ENCODE measurements at regions not wholly inside any gene's neighbourhood (a gene's known extent, or its start where the extent isn't known, plus 50 kb on each side); places are given as distances from the start of the nearest gene placed in this dataset.

DNA sequence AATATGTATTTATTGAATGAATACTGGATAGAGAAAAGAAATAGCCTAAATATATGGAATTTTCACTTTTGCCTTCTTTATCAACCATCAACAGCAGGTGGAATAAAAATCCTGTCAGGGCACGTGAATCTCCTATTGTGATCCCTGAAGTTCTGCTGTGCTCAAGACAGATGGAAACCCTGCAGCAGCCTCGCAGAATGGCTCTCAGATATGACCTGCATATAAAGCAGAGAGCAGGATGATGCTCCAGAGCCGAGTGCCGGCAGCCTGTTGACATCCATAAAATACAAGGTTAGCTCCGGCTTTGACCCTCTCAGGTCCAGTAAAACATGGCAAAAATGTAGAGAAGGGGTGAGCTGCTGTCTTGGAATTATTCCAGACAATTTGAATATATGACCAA lies 659.3 kb downstream of the DIAPH3 start:
- POLR2A ChIA-PET: no interaction called here
- no peaks in the 10 kb centered on the region for H3K9me2 ChIP-seq

DNA sequence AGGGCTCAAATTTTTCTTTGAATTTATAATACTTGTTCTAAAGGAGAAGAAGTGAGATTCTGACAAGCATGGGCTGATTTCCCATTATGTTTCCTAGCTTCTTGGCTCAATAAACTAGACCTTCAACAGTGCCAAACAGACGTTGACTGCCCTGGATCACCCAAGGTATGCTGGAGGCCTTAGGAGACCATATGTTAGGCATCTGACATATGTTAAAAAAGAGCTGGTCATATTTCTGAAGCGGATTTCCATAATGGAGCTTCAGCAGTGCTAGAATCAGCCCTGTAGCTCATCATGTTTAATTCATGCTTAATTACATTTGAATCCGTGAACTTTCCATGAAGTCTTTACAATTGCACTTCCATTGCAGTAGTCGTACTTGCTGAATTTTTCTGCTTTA lies 653.3 kb downstream of the DIAPH3 start:
- Histone ChIP-seq H2AFZ (ENCODE audit: low read depth) (no peak overlapping the region), H4K20me1 (ENCODE audit: insufficient read depth) (no peaks in the 10 kb centered on the region), H3K9me2 (no peaks in the 10 kb centered on the region), H3K4me3 (ENCODE audit: low read depth in 2 of 2, low read length in 1 of 2) (no peak overlapping the region), H3K4me2 (no peak overlapping the region), H3K27ac (ENCODE audit: low read depth in 2 of 2, low read length in 1 of 2) (no peak overlapping the region), H3F3A (replicated peaks; ENCODE audit: insufficient read depth) (no peaks in the 10 kb centered on the region), H3K4me1 (ENCODE audit: control insufficient read depth in 1 of 2, insufficient read depth in 2 of 2, low read depth in 1 of 2, low read length in 1 of 2) (no peaks in the 10 kb centered on the region), H3K9me3 (no peaks in the 10 kb centered on the region), H3K9ac (no peak overlapping the region), H3K36me3 (replicated peaks in 1 of 2; ENCODE audit: control insufficient read depth in 1 of 2, insufficient read depth in 2 of 2, low read length in 1 of 2) (no peaks in the 10 kb centered on the region), H3K27me3 (ENCODE audit: insufficient read depth) (no peaks in the 10 kb centered on the region), H3K79me2 (ENCODE audit: insufficient read depth) (no peaks in the 10 kb centered on the region)
- POLR2A ChIA-PET: no interaction called here
- CTCF ChIA-PET: no interaction called here
- TF ChIP-seq JUND (IDR thresholded peaks at IDR 0.05) (no peak), CHD2 (IDR thresholded peaks at IDR 0.05; ENCODE audit: low read length, partially characterized antibody) (no peak), NFIC (IDR thresholded peaks at IDR 0.05; ENCODE audit: borderline replicate concordance) (no peak), FOXM1 (IDR thresholded peaks at IDR 0.05; ENCODE audit: low read depth) (no peak), FOSL2 (IDR thresholded peaks at IDR 0.05; ENCODE audit: borderline replicate concordance, low read depth) (no peak), GABPA (IDR thresholded peaks at IDR 0.05; ENCODE audit: low read depth) (no peak), MXI1 (IDR thresholded peaks at IDR 0.05; ENCODE audit: low read depth, low read length) (no peak), NRF1 (IDR thresholded peaks at IDR 0.05; ENCODE audit: low read depth, low read length) (no peak), POLR2AphosphoS5 (IDR thresholded peaks at IDR 0.05; ENCODE audit: low read depth, low read length) (no peak)
- TF ChIP-seq, protein P1, sequence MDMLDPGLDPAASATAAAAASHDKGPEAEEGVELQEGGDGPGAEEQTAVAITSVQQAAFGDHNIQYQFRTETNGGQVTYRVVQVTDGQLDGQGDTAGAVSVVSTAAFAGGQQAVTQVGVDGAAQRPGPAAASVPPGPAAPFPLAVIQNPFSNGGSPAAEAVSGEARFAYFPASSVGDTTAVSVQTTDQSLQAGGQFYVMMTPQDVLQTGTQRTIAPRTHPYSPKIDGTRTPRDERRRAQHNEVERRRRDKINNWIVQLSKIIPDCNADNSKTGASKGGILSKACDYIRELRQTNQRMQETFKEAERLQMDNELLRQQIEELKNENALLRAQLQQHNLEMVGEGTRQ (IDR thresholded peaks at IDR 0.05; ENCODE audit: borderline replicate concordance, low read depth, low read length): no peak
- 86% methylated on average over 4 of the region's 4 CpGs for WGBS (ENCODE audit: low lambda C conversion rate)
- DNase-seq: no peak

More for the DNA sequence above, 659.3 kb downstream of the DIAPH3 start:
- DNase-seq: no peak
- Histone ChIP-seq H3K4me1 (ENCODE audit: control insufficient read depth in 1 of 2, insufficient read depth in 2 of 2, low read depth in 1 of 2, low read length in 1 of 2) (no peaks in the 10 kb centered on the region), H3K4me3 (ENCODE audit: low read depth in 2 of 2, low read length in 1 of 2) (no peak overlapping the region), H3K79me2 (ENCODE audit: insufficient read depth) (no peaks in the 10 kb centered on the region), H3K27me3 (ENCODE audit: insufficient read depth) (no peaks in the 10 kb centered on the region), H3K4me2 (no peak overlapping the region), H3F3A (replicated peaks; ENCODE audit: insufficient read depth) (no peaks in the 10 kb centered on the region), H4K20me1 (ENCODE audit: insufficient read depth) (no peaks in the 10 kb centered on the region), H3K9me3 (no peaks in the 10 kb centered on the region), H3K27ac (ENCODE audit: low read depth in 2 of 2, low read length in 1 of 2) (no peak overlapping the region), H2AFZ (ENCODE audit: low read depth) (no peak overlapping the region), H3K36me3 (replicated peaks in 1 of 2; ENCODE audit: control insufficient read depth in 1 of 2, insufficient read depth in 2 of 2, low read length in 1 of 2) (no peaks in the 10 kb centered on the region), H3K9ac (no peak overlapping the region)
- TF ChIP-seq RFX5 (IDR thresholded peaks at IDR 0.05; ENCODE audit: low read length) (no peak), EZH2phosphoT487 (IDR thresholded peaks at IDR 0.05; ENCODE audit: borderline replicate concordance, low read depth) (no peak), TEAD4 (IDR thresholded peaks at IDR 0.05; ENCODE audit: borderline replicate concordance, insufficient read depth) (no peak), MXI1 (IDR thresholded peaks at IDR 0.05; ENCODE audit: low read depth, low read length) (no peak), GABPA (IDR thresholded peaks at IDR 0.05; ENCODE audit: low read depth) (no peak), SIN3A (IDR thresholded peaks at IDR 0.05; ENCODE audit: borderline replicate concordance, low read depth, low read length) (no peak), POLR2AphosphoS5 (IDR thresholded peaks at IDR 0.05; ENCODE audit: low read depth, low read length) (no peak), EP300 (IDR thresholded peaks at IDR 0.05; ENCODE audit: borderline replicate concordance in 1 of 2, low read depth in 1 of 2, low read length in 1 of 2) (no peak), FOXM1 (IDR thresholded peaks at IDR 0.05; ENCODE audit: low read depth) (no peak), ELF1 (IDR thresholded peaks at IDR 0.05) (no peak)
- TF ChIP-seq, protein P2, sequence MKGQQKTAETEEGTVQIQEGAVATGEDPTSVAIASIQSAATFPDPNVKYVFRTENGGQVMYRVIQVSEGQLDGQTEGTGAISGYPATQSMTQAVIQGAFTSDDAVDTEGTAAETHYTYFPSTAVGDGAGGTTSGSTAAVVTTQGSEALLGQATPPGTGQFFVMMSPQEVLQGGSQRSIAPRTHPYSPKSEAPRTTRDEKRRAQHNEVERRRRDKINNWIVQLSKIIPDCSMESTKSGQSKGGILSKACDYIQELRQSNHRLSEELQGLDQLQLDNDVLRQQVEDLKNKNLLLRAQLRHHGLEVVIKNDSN (IDR thresholded peaks at IDR 0.05; ENCODE audit: borderline replicate concordance, low read depth): no peak
- TF ChIP-seq, protein P3, sequence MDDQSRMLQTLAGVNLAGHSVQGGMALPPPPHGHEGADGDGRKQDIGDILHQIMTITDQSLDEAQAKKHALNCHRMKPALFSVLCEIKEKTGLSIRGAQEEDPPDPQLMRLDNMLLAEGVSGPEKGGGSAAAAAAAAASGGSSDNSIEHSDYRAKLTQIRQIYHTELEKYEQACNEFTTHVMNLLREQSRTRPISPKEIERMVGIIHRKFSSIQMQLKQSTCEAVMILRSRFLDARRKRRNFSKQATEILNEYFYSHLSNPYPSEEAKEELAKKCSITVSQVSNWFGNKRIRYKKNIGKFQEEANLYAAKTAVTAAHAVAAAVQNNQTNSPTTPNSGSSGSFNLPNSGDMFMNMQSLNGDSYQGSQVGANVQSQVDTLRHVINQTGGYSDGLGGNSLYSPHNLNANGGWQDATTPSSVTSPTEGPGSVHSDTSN (IDR thresholded peaks at IDR 0.05): no peak
- TF ChIP-seq, protein P4, sequence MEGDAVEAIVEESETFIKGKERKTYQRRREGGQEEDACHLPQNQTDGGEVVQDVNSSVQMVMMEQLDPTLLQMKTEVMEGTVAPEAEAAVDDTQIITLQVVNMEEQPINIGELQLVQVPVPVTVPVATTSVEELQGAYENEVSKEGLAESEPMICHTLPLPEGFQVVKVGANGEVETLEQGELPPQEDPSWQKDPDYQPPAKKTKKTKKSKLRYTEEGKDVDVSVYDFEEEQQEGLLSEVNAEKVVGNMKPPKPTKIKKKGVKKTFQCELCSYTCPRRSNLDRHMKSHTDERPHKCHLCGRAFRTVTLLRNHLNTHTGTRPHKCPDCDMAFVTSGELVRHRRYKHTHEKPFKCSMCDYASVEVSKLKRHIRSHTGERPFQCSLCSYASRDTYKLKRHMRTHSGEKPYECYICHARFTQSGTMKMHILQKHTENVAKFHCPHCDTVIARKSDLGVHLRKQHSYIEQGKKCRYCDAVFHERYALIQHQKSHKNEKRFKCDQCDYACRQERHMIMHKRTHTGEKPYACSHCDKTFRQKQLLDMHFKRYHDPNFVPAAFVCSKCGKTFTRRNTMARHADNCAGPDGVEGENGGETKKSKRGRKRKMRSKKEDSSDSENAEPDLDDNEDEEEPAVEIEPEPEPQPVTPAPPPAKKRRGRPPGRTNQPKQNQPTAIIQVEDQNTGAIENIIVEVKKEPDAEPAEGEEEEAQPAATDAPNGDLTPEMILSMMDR (IDR thresholded peaks at IDR 0.05): no peak
- CTCF ChIA-PET: no interaction called here
- 86% methylated on average over 4 of the region's 5 CpGs for WGBS (ENCODE audit: low lambda C conversion rate)
